Right lung (tissue), 2 donors: ENCODE measurements at regions not wholly inside any gene's neighbourhood (a gene's known extent, or its start where the extent isn't known, plus 50 kb on each side); places are given as distances from the start of the nearest gene placed in this dataset.

Experiments used
- DNase-seq, 2 donors: peaks; one replicate each; pipeline ENCODE4 v3.0.0-alpha.2; 2013

DNA sequence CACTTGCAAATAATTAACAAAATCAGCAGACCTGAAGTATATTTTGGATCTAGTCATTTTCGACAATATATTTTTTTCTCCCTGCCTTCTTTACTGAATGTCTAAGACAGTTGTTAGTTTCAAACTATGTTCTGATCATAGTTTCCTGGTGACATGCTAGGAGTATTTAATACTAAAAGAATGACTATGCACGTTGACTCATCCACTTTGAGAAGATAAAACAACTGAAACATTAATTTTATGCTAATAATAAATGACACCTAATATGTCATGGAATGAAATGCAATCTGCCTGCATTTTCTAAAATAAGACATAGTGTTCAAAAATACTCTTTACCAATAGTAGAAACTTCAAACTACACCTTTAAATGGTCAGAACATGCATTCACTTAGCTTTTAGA lies 2123.7 kb upstream of the C9orf72 start:
- no peak for DNase-seq

DNA sequence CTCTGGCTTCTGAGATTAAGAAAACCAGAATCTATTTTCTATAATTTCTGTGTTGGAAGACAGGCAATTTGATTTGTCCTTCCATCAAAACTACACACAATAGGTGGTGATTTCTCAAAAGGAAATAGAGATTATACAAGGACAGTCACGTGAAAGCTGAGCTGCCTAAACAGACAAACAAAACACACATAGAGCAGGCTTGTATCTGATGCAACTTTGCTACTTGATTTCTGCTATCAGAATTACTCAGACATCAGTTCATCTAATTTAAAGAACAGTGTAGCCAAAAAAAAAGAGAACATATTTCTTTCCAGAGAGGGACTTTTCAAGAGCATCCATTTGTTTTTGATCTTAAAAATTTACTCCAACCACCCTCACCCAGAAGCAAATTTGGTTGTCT lies 2128.3 kb upstream of the C9orf72 start:
- no peak for DNase-seq

DNA sequence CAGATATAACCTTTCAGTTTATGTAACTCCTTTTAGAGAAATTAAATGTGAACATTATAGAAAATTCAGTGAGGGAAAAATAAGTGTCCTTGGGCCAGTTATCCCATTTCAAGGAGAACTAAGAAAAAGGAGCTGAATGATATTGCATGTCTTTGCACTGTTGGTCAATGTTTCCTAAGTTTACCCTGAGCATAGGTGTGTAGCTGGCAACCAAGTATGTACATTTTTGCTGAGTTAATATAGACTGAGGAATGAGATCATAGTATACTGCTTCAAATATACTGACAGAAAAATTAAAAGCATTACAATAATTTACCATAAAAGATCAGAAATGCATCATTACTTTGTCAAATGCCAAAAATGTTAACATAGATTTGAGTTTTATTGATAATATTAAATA lies 2128.7 kb upstream of the C9orf72 start:
- DNase-seq, result no peak

DNA sequence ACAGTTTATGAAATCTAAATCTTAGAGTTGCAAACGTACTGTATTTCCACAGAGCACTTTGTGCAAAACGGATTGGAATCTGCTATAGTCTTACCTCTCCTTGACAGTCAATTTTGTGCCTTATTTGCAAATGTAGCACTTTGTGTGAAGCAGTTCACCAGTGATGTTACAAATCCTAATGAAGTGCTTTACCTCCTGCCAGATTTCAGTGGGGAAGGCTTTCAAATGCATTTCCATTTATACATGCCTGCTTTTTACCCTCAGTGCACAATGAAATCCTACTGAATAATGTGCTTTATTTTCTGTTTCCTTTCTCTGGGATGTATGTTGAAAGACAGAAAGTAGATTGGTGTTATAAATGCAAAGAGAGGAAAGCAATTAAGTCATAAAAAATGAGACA lies 2141.6 kb upstream of the C9orf72 start:
- no peak for DNase-seq

DNA sequence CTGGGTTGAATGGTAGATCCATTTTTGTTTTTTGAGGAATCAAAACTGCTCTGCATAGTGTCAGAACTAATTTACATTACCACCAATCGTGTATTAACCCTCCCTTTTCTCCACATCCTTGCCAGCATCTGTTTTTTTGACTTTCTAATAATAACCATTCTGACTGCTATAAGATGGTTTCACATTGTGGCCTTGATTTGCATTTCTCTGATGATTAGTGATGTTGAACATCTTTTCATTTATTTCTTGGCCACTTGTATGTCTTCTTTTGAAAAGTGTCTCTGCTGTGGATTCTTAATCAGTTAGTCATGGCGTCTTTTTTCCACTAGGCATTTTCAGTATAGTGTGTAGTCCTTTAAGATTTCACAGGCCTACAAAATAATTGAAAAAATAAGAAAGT lies 2144.3 kb upstream of the C9orf72 start:
- DNase-seq, result no peak

DNA sequence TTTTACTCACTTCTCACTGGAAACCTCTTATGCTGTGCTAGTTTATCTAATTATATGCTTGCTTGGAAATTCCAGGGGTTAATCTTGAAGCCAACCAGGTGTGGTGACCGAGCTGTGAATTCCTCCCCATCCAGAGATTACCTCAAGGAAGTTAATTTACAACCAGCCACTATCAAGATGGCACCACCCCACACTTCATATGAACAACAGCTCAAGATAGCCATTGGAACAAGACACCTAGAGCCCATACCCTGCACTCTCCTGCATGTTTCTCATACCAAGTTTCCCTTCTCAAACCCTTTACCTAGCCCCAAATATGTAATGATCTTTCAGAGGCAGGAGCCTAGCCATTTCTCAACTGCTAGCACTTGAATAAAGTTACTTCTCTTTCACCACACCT lies 2156.9 kb upstream of the C9orf72 start:
- no peak for DNase-seq

DNA sequence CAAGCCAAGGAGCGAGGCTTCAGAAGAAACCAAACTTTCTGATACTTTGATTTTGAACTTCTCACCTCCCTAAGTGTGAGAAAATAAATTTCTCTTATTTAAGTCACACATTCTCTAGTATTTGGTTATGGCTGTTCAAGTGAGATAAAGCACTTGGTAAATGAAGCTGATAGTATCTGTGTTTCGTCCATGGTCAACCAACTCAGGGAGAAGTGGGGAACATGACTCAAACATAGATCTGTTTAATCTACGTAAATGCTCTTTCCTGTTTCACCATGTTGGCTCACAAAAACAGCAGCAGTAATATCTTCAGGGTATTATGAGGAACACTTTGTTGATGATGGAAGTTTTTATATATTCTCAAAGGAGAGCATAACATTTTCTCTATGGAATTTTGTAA lies 2167.2 kb upstream of the C9orf72 start:
- no peak for DNase-seq

DNA sequence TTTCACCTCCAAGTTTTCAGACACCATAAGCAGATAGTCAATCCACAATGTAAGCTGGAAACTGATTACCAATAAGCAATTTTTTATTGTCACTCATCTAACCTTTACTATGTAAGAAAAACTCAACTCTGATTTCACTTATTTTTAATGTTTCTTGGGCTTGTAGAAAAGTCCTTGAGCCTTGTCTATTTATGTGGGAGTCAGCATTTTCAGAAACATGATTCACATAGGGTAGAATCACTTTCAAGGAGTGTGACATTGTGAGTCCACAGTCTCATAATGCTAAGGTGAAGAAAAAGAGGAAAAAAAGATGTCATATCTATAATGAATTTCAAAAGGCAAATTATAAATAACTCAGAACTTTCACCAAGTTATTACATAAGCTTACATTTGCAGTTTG lies 2167.9 kb upstream of the C9orf72 start:
- no peak for DNase-seq

DNA sequence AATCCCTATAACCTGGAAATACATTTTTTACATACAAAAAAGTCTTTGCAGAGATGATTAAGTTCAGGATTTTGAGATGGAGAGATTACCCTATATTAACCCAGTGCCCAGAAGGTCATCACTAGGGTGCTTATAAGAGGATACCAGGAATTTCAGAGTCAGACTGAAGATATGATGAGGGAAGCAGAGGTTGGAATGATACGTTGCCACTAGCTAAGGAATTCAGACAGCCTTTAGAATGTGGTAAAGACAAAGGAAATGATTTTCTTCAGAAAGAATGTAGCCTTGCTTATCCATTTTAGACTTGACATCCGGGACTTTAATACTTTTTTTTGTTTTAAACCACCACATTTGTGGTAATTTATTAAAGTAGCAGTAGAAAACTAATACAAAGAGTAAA lies 2176.8 kb upstream of the C9orf72 start:
- DNase-seq, result no peak

DNA sequence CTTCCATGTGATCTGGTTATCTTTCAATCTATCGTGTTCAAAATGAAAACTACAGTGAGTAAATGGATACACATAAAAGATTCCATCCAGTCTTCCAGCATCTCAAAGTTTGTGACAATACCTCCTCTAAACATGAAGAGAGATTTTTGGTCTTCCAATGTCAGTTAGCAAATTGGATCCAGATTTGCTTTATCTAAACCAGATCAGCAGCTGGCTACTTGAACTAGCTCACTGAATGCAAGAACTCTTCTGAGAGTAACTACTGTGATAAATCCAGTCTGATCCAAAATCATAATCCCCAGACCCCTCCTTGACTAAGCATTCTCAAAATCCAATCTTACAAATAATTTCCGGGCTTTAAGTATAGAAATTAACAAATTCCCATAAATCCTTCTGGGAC lies 2177.9 kb upstream of the C9orf72 start:
- no peak for DNase-seq

DNA sequence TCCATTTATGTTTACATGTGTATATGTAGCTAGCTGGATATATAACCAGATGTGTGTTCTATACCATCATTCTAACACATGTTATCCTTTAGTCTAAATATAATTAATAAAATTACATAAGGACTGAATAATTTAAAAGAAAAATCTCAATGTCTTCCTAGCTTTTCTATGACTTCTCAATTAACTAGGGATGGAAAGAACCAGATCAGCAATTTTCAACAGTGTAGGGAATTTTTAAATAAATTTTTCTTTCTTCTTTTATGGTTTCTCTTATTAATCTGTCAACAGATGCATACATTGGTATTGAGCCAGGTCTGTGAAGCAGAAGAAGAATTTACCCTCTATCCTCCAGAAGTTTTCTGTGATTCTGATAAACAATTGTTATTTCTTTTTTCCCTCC lies 2180.4 kb upstream of the C9orf72 start:
- DNase-seq, result no peak

DNA sequence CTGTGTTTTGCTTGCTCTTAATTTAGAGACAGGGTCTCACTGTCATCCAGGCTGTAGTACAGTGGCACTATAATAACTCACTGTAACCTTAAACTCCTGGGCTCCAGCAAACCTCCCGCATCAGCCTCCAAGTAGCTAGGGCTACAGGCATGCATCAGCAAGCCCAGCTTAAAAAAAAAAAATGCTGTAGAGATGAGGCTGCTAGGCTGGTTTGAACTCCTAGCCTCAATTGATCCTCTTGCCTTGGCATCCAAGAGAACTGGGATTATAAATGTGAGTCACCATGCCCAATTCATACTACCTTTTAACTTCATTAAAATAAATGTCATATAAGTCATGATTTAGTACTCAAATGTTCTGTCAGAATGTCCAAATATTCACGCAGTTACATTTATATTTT lies 2195.7 kb upstream of the C9orf72 start:
- no peak for DNase-seq

DNA sequence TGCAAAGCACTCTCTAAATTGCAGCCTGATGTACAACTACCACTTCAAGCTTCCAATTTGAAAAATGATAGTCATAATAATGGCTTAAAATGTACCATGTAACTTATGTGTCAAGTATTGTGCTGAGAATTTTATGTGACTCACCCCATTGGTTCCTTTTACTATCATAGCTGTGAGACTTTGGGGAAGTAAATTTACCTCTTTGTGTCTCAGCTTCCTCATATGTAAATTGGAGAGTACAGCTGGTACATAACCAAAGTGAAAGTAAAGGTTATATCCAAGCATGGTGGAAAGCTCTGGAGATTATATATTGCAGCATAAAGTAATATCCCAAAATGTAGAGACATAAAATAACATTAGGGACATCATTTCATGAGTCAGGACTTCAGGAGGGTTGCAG lies 2200.4 kb upstream of the C9orf72 start:
- no peak for DNase-seq

DNA sequence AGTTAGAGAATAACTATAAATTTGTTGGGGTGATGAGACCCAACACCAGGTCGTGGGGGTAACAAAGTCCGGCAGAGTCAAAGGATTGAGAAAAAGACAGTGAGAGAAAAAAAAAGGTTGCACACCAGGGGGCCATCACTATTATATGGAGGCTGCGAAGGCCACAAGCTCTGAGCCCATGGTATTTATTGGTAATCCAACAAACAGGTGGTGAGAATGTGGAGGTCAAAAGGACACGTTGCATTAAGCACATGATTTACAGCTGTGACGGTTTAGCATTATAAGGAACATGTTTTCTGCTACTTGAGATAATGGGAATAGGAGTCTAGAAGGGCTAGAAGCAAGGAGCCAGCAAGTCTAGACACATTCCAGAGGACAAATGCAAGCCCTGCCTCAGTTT lies 2202.2 kb upstream of the C9orf72 start:
- DNase-seq, result no peak

DNA sequence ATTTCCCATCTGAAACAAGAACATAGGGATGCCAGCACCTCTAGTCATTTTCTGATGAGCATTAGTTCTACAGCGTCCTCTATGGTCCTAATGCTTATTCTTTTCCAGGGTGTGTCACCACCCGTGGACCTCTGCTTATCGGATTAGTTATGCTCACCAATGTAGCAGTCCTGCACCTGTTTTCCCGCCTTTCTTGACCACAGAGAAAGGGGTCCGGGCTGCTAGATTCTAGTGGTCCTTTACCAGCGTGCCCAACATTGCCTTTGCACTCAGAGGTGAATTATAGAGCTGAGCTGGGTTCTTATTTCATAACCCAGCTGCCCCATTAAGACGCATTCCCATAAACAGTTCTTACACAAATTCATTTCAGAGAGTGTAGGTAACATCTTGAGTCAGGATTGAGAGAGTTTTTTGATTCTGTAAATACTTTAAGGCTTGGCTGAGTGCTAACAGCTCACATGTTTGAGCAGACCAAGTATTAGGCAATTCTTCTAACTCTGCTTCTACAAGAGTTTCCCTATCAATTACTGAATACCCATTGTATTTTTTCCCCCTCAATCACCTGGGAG lies 2205.1 kb upstream of the C9orf72 start:
- DNase-seq, result no peak

DNA sequence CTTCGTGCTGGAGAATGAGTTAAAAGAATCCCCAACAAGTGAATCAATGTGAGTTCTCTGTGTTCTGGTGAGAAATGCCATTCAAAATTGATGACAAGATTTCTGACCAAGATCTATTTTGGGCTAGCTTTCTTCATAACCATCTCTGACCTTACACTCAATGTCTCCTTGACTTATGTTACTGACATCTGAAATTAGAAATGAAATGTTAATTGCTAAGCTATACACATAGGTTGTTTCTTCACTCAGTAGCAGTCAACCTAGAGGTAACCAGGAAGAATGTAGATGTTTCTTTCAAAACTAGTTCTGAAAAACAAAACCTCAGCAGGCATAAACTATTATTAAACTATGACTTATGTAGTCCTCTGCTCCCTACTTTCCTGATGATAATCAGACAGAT lies 2220.7 kb upstream of the C9orf72 start:
- DNase-seq, result no peak

DNA sequence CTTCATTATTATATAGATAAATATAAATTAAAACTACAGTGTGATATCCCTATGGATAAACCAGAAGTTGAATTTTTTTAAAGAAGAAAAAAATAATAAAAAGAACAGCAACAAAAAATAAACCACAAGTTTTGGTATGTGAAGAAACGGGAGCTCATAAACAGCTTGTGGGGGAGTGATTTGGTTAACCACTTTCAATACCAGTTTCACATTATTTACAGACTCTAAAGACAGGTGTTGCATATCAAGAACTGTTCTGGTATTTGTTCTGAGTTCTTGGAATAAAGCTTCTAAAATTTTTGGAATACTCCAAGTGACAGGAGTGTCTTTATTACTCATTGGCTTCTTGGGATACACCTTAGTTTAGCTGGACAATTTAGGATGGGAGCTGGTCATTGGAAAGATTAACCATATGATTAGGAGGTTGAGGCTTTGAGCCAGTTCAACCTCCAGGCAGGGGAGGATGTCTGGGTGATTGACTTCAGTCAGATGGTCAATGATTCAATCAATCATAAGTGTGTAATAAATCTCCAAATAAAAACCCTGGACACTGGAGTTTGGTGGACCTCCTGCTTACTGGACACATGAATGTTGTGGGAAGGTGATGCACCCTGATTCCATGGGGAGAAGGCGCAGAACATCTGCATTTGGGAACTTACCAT lies 2223.1 kb upstream of the C9orf72 start:
- DNase-seq, result no peak

DNA sequence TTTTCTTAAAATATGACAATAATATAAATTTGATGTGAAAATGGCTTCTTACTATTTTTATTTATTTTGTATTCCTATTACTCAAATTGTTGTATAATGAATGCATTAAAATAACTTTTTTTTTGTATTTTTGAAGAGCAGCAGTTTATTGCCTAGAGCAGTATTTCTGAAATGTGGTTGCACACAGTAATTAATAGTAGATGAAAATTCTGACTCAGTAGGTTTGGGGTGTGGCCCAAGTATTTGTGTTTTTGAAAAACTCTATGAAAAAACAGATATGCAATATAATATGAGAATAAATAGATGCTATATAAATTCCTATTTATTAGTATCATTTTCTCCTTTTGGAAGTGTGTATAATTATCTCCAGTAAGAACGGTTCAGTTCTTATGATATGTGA lies 2225.3 kb upstream of the C9orf72 start:
- DNase-seq, result no peak

DNA sequence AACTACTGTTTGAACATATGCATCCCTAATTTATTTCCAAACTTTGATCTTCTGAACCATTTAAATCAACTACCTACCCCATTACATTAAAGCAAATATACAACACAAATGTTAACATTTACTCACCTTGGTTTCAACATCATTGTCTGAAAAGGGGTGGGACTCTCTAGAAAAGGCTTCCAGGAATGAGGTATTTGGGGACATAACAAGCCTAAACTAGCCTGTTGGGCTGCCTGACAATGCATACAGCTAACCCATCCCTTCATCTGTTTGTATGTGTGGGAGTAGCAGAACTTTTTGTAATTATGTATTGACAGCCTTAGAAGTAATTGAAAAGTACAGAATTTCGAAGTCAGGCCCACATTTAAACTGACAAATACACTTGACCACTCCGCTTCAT lies 2225.9 kb upstream of the C9orf72 start:
- no peak for DNase-seq

DNA sequence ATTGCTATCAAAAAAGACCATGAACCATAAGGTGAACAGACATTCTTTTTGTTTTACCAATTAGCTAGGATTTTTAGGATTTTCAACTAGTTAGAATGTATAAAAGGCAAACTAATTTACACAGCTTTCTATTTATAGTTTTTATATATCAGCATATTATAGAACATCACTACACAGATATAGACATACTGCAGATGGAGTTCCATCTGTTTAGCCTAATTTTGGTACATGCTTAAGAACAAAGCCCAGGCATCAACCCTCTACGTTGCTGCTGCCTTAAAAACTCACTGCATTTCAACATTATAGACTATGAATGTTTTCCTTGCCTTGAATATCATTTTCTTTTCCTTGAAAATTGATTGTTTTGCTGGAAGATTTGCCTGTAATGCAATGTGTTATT lies 2227.5 kb upstream of the C9orf72 start:
- no peak for DNase-seq

DNA sequence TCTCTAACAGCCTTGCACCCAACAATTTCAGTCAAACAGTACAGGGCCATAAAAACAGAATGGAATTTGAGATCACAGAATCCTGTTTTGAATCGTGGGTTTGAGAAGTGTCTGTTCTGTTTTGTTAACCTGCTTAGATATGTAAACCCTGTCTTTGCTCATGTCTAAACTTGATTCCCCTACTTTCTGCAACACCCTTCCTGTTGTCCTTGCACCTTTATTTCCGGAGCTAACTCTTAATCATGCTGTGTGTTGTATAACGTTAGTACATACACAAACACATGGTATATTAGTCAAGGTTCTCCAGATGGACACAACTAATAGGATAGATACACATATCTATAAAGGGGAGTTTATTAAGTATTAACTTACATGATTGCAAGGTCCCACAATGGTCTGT lies 2229.2 kb upstream of the C9orf72 start:
- DNase-seq, result no peak

DNA sequence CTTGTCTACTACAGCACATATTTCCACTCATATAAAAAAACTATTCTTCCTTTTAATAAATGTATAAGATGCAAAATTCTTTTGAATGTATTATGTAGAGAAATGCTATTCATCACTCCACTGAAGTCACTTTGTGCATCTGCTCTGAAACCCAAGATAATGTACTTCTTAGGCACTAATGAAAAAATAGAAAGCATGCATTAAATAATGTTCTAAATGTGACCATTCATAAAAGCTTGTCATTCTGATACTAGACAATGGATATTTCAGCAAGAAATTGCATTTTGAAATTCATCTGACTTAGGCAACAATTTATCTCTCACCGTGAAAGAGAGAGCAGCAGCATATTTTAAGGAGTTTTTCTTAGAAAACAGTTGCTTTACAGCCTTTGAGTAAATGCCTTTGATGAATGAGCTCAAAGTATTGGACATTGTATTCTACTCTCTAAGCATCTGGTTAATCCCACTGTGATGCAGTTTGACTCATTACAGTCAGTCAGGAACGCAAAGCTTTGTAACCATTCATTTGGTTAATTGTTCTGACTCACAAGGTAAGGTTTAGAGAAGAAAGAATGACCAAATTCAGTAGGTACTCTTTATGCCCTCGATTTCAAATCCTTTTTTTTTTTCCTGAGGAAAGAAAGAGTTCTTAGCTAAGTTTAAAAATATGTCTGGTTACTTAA lies 2233.8 kb upstream of the C9orf72 start:
- DNase-seq, result no peak

DNA sequence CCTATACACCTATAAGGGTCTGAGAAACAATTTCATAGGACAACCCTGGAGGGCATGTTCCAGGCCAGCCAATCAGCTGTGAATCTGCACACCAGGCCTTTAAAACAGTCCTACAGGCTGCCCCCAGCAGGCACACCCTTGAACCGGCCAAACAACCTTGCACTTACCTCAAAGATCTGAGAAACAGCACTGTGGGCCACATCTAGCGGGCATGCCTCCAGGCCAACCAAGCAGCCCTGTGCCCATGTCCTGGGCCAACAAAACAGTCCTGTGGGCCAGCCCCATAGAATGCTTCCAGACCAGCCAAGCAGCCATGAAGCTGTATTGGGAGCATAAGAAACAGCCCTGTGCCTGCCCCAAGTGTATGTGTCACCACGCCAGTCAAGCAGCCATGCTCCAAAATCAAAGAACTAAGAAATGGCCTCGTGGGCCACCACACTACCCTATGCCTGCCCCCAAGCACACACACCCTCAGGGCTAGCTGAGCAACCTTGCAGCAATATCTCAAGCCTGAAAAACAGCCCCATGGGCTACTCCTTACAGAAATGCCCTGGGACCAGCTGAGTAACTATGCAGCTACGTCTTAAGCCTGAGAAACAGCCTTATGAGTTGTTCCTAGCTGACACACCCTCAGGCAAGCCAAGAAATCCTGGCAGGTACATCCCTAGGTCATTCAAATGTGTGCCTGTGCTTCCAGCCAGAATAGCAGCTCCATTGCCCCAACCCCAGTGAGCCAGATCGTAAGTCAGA lies 2243.8 kb upstream of the C9orf72 start:
- DNase-seq, result no peak
